ENCODE measurements at regions not wholly inside any gene's neighbourhood (a gene's known extent, or its start where the extent isn't known, plus 50 kb on each side); places are given as distances from the start of the nearest gene placed in this dataset.

GRCh38 chr2:48247206-48247605, 67.3 kb upstream of the FOXN2 start (continued):
- TF ChIP-seq WHSC1 (IDR thresholded peaks at IDR 0.05; ENCODE audit: low read length) (no peak), ZNF253 (CRISPR knock-in tag; conservative IDR thresholded peaks at IDR 0.05) (no peak)

GRCh38 chr2:48248251-48248933, 66.1 kb upstream of the FOXN2 start:
- ChIA-PET CTCF (ENCODE audit: low intra/inter-chr PET ratio) (no interaction called here), POLR2A (interaction anchor here (0.8 to 1.1 kb wide), 3 partner anchors 9 to 31 kb away, joined by 3 to 5 read pairs (median 3); no protein-coding TSS in a partner anchor)
- peak; percentile 44; the same call in 1 of the 2 replicates for TF ChIP-seq FOSL1 (tag; conservative IDR thresholded peaks at IDR 0.05)
- peak; percentile 73 for TF ChIP-seq JUN (IDR thresholded peaks at IDR 0.05; ENCODE audit: borderline replicate concordance, low read depth, low read length)
- TF ChIP-seq JUN (CRISPR knock-in tag; IDR thresholded peaks at IDR 0.05; ENCODE audit: borderline replicate concordance): no peak
- TF ChIP-seq ATF3 (IDR thresholded peaks at IDR 0.05): peak; percentile 88
- no peak for TF ChIP-seq ATF3 (CRISPR knock-in tag; conservative IDR thresholded peaks at IDR 0.05)
- TF ChIP-seq NUFIP1 (IDR thresholded peaks at IDR 0.05; ENCODE audit: partially characterized antibody): no peak
- TF ChIP-seq TAF9B (IDR thresholded peaks at IDR 0.05; ENCODE audit: partially characterized antibody): peak; percentile 29
- TF ChIP-seq MAFK (IDR thresholded peaks at IDR 0.05; ENCODE audit: low read length): 0 out of 2 replicates have a peak, but pooled peaks have one; percentile 15
- TF ChIP-seq SRSF9 (IDR thresholded peaks at IDR 0.05; ENCODE audit: borderline replicate concordance, low read depth, low read length): no peak
- peak; percentile 44; the same call in 1 of the 2 replicates for TF ChIP-seq BACH1 (tag; IDR thresholded peaks at IDR 0.05)
- TF ChIP-seq JUND (IDR thresholded peaks at IDR 0.05; ENCODE audit: borderline replicate concordance, low read depth, low read length): peak; percentile 75; the same call in 1 of the 2 replicates
- TF ChIP-seq JUND (tag; IDR thresholded peaks at IDR 0.05; ENCODE audit: borderline replicate concordance, low read depth, low read length): peak; percentile 73; the same call in 2 of the 3 replicates
- TF ChIP-seq TEAD4 (IDR thresholded peaks at IDR 0.05; ENCODE audit: low read length): peak; percentile 36; the same call in 1 of the 2 replicates
- TF ChIP-seq TEAD4 (CRISPR knock-in tag; IDR thresholded peaks at IDR 0.05; ENCODE audit: borderline replicate concordance): no peak
- no peak for TF ChIP-seq ZNF444 (CRISPR knock-in tag; IDR thresholded peaks at IDR 0.05)
- TF ChIP-seq TAF7 (tag; IDR thresholded peaks at IDR 0.05): no peak
- Histone ChIP-seq H3K4me1 (replicated peaks in 1 of 2; ENCODE audit: control insufficient read depth in 2 of 2, insufficient read depth in 2 of 2, low read length in 2 of 2) (peaks cover 0 to 10% of the 10 kb centered on the region in 2 experiments; a peak in 4 of 5 replicates), H3K27me3 (ENCODE audit: control insufficient read depth in 2 of 2, insufficient read depth in 2 of 2, low read length in 2 of 2) (no peaks in the 10 kb centered on the region), H3K9me1 (ENCODE audit: control insufficient read depth, insufficient read depth, low read length) (no peaks in the 10 kb centered on the region), H3K9me3 (replicated peaks; ENCODE audit: control insufficient read depth, insufficient read depth, low read depth, low read length) (no peaks in the 10 kb centered on the region), H3K79me2 (ENCODE audit: control insufficient read depth, insufficient read depth, low read length) (no peaks in the 10 kb centered on the region), H3K27ac (ENCODE audit: extremely low read depth, low read depth, low read length) (no peak overlapping the region), H3K9ac (ENCODE audit: insufficient read depth in 1 of 2, low read depth in 2 of 2, low read length in 2 of 2) (no peak overlapping the region), H3K4me2 (ENCODE audit: insufficient read depth, low read length) (no peak overlapping the region), H2AFZ (ENCODE audit: low read depth, low read length) (no peak overlapping the region), H3K4me3 (no peak overlapping the region), H4K20me1 (replicated peaks; ENCODE audit: control insufficient read depth, insufficient read depth, low read length) (no peaks in the 10 kb centered on the region), H3K36me3 (ENCODE audit: control insufficient read depth, insufficient read depth, low read length) (no peaks in the 10 kb centered on the region)
- BruUV-seq (replicated peaks): no TSS peak
- FAIRE-seq (no peak), ATAC-seq (peak; percentile 62; the same call in 2 of the 3 replicates), DNase-seq (ENCODE audit: extremely low read depth in 1 of 4, low spot score in 3 of 4) (peak in 1 of 4 experiments; percentile 19)
- intact Hi-C loops (cut with micrococcal nuclease): no loop called here
- 76% methylated on average over 3 of the region's 3 CpGs for WGBS (ENCODE audit: insufficient coverage, low coverage, missing lambda C conversion rate)
- in situ Hi-C loops (cut with MboI): no loop called here

All from K562 (cell line).